Endometrium (tissue), 2 donors: ENCODE measurements at regions not wholly inside any gene's neighbourhood (a gene's known extent, or its start where the extent isn't known, plus 50 kb on each side); places are given as distances from the start of the nearest gene placed in this dataset.
A peak's percentile ranks its signal among the peaks of the same experiment; 100 is the strongest.

ENCODE experiments used
- FAIRE-seq: peaks from 2 replicates; lab custom pipeline; 2012; peaks lifted over from hg19 to GRCh38; lab: Jason Lieb, UNC
- donor health status: control.
- donor health status: control.

DNA sequence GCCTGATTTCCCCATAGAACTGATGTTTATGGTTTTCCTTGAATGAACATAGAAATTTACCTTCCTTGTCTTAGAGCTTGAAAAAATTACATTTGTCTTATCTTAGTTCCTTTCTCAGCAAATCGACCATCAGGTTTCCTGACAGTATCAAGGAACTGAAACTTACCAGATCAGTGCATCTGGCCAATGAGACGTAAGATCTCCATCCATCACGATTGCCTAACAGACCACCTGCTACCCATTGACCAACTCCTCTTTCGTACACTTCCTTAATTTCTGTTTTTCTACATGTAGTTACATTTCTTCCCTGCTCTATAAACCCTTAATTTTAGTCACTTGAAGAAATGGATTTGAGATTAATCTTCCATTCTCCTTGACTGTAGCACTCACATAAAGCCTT lies 57.4 kb upstream of the TMPRSS15 start:
- no peak for FAIRE-seq

DNA sequence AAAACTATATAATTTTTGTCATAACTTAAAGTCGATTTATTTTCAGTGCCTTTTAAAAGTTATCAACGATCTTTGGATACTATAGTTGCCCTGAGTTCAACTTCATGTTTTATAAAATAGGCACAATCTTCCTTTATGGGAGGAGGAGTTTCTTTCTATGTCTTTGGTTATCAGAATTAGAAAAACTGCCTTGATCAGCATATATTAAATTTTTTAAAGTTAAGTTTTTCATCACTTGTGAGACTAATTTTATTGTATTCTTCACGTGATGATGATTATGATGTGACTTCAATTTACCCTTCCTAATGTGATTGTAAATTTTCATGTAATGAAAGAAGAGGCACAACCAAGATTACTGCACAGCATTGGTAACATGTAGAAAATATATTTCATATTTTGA lies 58.2 kb upstream of the TMPRSS15 start:
- FAIRE-seq = no peak

DNA sequence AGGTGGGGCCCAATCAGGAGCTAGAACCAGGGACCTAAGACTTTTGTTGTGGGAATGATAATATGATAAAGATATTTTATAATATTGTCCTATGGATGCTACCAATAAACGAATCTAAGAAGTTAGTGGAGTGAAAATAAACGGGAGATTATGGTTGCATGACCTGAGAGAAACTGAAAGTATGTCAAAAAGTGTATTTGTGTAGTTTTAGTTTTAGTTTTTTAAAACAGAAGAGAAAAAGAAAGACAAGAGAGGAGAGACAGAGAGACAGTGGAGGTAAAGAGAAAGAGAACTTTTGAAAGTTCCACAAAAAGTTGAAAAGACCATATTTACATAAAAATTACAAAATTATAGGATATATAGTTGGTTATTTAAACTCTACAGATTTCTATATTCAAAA lies 64.1 kb upstream of the TMPRSS15 start:
- FAIRE-seq = no peak

DNA sequence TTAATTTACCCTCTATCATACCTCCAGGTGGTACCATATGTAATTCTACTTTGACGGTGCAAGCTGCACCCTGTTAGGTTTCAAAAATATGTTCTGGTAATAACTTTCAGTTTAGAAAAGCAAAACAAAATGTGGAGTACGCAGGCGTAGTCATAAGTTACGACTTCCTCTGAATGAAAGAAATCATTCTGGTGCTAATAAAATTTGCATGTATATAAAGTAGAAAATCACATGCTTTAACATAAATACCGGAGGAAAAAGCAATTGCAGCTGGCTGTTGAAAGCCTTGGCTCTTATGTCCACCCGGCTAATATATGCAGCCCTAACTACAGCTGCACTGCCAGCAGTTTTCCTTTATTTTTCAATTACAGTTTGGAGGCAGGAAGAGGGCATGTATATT lies 65.2 kb upstream of the TMPRSS15 start:
- no peak for FAIRE-seq

DNA sequence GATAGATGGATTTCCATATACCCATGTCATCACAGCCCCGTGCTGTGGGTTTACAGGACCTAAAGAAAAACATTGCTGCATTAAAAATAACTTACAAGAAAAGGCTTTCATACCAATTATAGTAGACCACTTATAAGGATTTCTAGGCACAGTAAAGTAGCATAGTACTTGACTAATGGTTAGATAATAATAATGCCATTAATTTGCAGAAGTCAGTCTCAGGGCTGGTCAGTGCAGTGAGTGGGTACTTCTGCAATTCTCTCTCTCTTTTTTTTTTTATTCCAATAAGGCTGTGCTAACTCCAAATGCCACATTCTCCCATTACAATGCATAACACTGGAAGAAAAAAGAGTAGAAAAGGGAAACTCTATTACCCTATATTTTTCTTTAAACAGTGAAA lies 73.1 kb upstream of the TMPRSS15 start:
- no peak for FAIRE-seq

DNA sequence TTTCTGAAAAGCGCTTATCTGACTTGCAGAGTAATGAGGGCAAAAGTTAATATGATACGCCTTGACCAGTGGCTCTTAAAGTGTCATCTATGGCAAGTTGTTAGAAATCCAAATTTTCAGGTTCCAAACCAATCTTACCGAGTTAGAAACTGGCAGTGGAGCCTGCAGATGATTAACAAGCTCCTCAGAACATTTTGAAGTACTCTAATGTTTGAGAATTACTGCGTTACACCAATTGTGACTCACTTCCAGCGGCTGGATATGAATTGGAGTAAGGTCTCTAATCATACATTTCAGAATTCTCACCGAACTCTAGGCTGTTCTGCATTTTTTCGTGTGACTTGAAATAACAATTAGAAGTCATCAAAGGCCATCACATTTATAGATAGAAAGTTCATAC lies 73.5 kb upstream of the TMPRSS15 start:
- no peak for FAIRE-seq

DNA sequence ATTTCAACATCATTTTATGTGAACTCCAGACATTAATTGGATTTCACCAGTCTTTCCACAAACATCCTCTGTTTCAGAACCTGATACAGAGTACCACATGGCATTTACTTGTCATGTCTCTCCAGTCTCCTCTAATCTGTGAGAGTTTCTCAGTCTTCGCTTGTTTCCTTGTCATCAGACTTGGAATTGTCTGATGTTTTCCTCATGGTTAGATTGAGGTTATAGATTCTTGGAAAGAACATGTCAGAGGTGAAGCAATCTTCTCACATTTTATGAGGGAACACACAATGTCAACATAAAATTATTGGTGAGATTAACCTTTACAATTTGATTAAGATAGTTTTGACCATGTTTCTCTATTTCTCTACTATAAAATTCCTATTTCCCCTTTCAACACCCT lies 74.9 kb upstream of the TMPRSS15 start:
- no peak for FAIRE-seq

DNA sequence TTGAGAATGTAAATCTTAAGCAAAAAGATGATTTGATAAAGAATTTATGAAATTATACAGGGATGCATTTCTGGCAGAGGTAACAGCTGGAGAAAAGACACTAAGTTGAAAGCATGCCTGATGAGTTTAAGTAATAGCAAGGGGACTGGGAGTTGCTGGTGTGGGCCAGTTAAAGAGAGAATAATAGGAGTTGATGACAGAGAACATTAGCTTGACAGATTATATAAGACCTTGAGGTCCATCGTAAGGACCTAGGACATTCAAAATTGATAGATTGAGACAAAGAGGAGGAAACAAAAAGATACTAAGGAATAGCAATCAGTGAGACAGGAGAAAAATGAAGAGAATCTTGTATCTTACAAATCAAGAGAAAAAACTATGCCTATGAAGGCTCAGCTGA lies 84.7 kb upstream of the TMPRSS15 start:
- no peak for FAIRE-seq

DNA sequence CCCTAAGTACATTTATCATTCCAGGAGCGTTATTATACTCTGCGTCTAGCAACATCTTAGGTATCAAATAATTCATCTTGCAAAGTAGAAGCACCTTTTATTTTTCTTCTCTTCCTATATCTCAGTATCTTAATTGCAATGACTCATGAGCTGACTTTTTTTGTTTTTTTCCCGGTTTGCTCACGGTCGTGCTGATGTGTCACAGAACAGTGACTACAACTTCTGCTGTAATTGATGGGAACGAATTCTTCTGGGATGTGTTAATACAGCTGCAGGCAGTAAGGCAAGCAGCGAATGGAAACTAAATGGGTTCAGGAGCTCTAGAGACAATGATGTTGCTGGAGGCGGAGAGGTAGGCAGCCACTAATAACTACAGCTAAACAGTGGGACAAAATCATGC lies 89.8 kb upstream of the TMPRSS15 start:
- no peak for FAIRE-seq

DNA sequence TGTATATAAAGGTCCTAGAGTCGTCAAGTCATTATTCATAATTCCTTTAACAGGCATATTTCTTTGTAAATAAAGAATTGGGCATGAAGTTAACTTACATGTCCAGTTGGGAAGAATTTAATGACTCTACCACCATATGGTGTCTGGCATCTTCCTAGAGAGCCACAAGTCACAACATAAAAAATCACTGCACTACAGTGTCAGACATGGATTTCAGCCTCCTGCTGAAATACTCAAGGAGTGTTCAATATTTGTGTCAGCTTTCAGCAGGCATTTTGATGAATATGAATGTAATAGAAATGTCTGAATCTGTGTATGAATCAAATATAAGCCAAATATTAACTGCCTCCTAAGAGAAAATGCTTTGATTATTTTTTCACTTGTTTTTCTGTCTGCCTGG lies 91.9 kb upstream of the TMPRSS15 start:
- FAIRE-seq = no peak

DNA sequence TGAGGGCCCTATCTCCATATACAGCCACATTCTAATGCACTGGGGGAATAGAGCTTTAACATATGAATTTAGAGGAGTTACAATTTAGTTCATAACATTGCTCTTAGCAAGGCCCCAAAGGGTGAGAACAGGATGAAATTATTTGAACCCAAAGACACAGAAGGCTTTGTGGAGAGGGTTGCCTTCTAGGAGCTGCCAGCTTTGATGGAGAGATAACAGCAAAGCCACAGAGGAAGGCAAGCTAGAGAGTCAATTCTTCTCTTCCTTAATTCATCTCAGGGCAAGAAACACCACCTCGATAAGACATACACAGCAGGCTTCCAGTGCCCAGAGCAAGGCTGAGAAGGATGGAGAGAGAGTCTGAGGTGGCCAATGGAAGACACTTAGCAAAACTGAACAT lies 94.8 kb upstream of the TMPRSS15 start:
- no peak for FAIRE-seq

DNA sequence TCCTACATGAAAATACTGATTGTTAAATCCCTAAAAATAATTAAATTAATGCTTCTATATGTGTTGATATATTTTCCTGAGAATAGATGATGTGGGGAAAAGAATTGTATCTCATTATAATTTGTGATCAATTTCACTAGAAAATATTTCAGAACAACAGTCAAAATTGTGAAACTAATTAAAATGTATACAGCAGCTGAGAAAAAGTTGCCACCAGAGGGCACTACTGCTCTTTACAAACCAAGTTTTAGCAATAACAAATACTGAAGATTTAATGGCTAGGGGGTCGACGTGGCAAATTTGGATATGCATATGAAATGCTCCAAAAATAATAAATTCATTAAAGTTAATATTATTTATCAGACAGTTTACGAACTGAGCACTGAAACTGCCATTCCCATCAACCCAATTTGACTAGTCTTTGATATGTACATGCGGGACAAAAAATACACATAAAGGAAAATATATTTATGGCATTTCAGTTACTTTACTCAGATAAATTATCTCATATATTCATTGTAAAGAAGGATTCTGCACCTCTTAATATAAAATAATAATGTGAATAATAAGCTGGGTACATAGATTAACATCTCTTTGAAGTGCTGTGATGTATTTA lies 96.3 kb upstream of the TMPRSS15 start:
- peak; percentile 50 for FAIRE-seq

DNA sequence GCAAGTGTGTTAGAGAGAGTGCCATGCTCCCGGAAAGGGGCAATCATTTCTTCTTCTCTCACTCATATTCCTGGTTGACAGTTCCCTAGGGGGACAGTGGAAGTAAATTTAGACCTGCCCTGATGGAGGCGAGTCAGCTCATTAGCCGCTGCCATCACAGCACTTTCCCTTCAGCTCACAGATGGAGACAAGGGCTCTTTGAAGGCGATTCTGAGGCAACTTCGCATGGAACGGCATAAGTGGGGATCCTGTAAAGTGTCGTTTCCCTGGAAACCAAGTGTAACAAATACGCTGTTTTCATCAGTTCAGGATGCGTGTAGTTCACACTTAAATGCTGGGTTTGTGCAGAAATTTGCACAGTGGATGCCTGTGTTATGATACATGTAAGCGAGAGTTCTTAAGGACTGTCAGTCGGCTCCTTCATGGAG lies 114.5 kb upstream of the TMPRSS15 start:
- no peak for FAIRE-seq

DNA sequence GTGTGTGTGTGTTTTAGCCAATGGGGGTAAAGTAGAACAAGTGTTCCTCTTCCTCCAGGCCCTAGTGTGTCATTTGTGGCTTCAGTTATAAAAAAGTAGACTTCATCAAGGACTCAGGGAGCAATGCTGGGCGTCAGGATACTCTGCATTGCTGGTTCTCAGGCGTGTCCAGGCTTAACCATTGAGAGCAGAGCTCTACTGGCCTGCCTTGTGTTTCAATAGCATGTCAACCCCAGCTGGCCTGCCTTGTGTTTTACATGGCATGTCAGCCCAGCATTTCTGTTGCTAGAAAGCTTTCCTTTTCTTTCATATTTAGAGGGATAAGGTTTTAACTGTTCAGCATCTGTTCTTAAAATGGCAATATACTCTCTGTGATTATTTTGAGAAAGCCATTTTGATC lies 117.6 kb upstream of the TMPRSS15 start:
- no peak for FAIRE-seq

DNA sequence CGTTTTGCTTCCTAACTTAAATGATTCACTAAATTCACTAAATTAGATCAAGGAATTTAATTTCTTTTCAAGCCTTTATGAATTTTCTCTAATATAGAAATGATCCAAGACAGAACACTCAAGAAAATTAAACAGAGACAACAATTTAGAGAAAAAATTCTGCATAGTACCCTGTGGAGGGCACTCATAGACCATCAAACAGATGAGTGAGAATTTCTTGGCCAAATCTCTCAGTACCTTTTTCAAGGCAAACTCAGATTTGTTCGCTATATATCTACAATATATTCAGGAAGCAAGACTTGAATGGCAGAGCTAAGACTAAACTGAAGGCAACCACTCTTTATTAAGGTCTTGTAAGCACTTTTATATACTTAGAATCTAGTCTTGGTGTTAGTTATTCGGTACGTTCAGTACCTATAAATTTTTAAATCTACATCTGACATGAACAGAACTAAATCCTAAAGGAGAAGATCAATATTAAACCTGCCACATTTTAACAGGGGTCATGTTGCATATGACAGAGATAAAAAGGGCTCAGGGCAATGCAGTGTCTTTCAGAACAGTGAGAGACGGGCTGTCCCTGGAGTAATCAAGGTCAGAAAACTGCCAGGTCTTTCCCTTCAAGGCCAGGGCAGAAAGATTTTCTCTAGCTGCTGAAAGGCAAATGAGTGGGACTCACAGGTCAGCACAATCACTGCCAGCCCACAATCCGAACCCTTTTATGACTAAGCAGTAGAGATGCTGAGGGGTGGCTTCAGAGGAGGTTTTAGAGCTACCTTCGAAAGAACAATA lies 118.8 kb upstream of the TMPRSS15 start:
- FAIRE-seq = no peak

DNA sequence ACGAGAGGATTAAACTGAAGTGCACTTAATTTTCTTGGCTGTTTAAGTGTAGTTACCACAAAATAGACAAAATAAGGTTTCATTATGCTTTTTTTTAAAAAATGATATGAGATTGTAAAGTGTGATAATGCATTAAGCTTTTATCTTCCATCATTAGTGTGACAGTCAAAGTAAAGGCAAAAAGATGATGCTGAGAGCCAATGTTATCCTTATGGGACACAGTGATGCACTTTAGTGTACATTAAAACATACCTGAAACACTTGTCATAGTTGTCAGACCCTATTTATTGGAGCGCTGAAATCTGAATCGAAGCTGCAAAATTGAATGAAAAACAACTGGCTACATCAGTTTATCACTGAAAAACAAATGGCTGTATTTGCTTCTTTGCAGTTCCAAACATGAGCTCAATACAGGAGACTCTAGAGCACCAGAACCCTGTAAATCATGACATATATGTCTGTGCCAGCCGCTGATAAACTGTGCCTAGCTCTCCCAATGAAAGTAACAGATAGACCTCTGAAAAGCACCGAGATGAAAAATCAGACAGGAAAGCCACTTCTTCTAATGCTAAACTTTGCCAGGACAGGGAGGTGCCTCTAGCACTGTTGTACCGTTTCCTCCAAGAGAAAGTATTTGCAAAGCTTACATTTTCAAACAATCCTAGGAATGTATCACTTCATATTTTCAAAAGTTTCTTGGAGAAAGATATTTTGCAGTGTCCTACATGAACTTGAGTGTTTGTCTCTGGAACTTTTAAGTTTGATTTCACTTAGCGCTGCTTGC lies 120.7 kb upstream of the TMPRSS15 start:
- FAIRE-seq = no peak

DNA sequence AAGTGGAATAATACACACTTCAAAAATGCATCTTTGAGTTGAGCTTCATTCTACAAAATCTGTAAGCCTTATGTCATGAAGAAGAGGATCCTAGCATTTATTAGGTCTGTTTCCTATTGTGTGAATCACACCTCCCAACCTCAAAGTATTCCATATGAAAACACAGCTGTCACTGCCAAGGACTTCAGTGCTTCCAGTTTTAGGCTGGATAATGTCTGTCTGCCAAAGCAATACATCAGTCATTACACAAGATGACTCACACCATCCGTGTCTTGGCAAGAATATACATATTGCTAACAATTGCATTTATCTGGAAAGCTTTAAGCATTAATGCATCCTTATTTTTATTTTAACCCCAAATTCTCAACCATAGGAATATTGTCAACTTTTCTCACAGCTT lies 125.7 kb upstream of the TMPRSS15 start:
- FAIRE-seq = no peak

DNA sequence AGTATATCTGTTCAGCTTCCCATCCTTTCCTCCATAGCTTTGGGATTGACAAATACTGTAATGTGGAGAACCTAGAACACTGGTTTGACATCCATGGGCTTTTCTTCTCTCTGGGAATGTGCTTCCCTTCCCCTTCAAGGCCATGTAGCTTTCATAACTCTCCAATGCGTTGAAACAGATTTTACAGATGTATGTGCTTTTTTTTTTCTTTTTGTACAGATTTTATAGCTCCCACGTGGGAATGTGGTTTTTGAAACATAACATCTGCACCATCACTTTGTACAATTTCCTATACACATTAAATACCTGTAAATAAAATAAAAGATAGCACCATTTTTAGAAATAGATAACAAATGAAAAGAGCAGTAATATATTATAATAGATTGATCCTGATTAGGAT lies 138.5 kb upstream of the TMPRSS15 start:
- FAIRE-seq = no peak

DNA sequence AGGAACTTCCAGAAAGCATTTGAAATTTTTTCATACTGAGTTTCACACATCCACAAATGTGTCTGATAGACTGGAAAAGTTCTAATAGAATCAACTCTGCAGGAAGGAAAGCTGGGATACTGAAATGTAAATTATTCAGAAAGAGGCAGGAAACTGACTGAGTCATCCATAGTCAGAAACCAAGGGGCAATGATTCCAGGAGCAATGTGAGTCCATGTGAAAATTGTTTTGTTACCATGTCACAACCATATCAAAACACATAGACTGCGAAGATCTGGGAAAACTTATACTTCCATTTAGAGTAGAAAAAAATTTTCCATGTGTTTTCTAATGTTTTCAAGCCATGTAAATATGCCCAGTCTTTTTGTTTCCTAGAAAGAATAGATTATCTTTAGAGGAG lies 142.3 kb upstream of the TMPRSS15 start:
- FAIRE-seq = no peak

DNA sequence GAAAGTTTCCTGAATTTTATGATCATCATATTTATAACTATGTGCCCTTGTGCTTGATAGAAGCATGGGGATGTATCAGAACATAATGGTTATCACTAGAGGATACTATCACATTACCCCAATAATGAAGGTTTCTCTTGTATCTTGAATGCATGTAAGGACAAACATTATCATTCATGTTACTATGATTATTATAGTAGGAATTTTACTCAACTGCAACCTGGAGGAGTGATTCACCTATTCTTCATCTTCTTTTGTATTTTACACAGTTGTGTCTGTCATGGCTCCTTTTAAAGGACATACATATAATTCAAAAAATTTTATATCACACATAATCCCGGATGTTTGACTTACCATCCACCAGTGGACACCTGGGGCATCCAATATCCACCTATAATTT lies 143.8 kb upstream of the TMPRSS15 start:
- FAIRE-seq = no peak

DNA sequence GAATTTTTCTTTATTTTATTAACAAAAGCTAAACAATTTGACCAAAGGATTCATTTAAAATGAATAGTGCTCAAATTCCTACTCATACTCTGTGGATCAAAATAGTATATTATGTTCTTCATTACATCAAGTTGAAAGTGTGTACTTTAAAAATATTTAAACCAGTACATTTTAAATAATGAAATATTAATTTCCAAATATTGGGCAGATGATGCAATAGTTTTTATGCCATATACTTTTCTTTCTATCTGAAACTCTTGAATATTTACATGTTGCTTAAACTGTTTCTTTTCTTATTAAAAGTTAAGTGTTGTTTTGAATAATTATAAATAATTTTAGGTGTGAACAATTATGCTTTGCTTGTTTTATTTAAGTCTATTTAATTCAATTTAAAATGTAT lies 144.7 kb upstream of the TMPRSS15 start:
- peak; percentile 60 for FAIRE-seq

DNA sequence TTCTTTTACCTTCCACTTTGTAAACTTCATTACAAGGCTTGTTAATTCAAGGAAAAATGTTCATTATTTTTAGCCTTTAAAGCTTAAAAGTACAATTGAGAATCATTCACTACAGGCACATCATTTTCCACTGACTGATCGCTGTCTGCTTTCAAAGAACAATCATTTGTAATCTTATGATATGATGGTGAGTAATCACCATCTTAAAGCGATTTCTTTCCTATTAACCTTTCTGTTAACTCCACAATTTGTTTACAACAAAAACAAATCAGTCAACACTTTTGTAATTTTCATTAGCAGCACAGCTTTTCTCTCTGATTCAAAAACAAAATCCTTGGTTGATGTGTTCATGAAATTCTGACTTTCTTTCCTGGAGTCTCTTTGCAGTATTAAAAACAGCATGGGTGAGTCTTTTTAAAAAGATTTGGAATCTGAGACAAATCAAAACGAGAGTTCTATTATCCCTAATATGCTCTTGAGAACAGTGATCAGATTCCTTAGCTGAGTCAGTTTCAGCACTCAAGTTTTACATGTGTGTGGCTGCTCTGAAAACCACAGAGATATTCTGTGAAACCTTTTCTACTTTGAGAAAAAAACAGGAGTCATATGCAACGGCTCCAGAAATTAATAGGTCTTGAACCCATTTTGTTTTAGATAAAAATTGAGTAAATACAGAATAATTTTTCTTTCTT lies 145.8 kb upstream of the TMPRSS15 start:
- no peak for FAIRE-seq

DNA sequence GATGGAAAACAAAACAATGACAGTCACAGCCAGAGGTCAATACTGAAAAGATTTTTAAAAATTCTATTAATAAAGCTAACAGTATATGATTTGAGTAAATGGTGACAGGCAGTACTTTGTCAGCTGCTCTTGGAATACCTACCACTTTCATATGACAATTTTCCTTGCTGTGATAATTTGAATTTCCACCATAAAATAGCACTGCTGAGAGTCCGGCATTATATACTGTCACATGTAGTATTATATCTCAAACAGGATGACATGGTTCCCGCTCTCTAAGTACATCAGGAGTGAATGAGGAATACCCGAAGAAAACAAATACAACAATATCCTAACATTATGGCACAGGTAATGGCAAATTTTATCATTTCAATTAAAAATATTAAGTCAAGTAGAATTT lies 146.8 kb upstream of the TMPRSS15 start:
- FAIRE-seq = no peak
